HG02759 (cell line): ENCODE measurements at regions not wholly inside any gene's neighbourhood (a gene's known extent, or its start where the extent isn't known, plus 50 kb on each side); places are given as distances from the start of the nearest gene placed in this dataset.

Experiments
- ATAC-seq: cut with Tn5 transposase; IDR thresholded peaks from one replicate; pipeline ENCODE4 v1.9.1; 2021; ENCODE audit warnings: mild to moderate bottlenecking, moderate library complexity; ENCODE audit not compliant: unreplicated experiment

DNA sequence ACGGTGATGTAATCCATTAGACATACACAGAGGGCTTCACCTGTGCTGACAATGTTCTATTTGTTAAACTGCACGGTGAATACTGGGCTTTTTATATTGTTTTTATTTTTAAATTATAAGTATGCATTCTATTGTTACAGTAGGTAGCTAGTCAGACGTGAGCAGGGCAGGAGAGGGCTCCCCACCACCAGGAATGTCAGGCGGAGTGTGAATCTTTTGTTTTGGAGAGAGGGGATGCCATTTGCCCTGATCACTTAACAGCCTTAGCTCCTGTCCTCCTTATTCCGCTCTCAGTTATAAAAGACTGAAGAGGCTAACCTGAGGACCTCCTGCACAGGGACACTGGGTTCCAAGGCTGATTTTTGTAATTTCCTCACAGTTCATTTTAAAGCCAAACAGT, 151.6 kb upstream of the TAPT1 start:
- ATAC-seq: no peak

DNA sequence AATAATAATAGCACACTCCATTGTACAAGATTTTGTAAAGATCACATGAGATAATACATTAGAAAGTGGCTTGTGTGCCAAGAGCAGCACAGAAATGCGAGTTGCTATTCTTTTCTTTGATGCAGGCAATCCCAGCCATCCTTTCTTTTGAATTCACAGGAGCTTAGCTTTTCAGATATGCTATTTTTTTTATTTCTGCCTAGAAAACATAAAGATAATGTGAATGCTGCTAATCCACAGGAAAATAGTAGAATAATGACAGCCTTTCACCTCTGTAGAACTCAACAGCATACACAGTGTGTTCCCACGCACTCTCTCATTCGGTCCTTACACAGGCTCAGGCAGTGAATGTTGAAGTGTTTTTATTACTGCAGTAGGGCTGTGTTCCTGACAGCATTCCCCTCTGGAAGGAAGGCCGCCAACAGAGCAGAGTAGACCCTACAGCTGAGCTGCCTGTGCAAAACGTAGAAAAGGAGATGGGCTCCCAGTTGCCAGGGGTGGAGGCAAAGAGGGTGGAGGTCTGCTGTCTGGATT, 138.8 kb upstream of the TAPT1 start:
- no peak for ATAC-seq

DNA sequence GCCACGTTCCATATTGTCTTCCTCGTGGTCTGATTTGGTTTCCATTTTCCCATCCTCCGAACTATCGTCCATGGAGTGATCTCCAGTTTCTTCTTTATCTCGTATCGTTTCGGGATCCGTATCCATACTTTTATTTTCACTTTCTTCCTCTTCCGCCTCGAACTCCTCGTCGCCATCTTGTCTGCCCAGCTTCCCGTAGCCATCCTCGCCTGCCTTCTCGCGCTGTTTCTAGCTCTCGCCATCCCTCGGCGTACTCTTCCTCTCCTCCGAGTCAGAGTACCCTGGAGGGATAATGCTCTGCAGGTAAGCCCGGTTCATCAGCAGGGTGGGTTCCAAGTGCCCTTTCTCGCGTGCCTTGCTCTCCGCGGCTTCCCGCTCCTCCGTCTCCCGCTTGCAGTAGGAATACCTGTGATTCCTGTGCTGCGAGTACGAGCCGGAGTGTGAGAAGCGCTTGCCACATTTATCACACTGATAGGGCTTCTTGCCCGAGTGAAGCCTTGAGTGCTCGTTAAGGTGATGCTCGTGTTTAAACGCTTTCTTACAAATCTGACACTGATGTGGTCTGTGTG, 134.5 kb upstream of the TAPT1 start:
- no peak for ATAC-seq

DNA sequence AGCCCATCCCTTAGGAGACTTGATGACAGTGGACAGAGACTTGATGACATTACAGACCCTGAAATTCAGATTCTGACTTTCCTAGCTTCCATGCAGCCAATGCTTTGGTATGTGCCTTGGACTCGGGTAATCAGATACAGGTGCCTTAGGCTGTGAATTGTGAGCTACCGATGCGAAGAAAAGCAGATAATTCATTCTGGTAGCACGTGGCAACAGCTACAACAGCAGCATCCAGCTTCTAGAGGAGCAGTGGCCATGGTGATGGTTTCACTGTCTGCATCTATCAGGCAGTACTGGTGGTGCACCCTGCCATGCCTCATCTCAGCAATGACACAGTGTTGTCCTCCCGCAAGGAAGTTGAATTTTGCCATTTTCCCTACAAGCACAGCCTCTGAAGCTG, 126.9 kb upstream of the TAPT1 start:
- ATAC-seq: no peak

DNA sequence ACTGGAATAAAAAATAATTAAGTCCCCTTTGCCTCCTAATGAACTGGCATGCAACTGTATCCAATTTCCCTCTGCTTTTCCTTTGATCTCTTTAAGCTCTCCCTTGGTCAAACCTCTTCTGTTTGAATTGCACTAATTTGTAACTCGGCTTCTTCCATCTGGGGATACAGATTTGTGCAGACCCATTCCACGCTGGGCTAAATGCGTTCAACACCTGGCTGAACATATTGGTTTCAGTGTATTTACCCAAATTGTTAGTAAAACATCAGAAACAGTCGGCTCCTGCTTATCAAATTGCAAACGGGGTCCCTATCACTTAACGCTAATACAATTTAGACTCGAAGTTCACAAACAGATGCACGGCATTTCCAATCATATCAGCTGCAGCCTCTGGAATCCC, 124.9 kb upstream of the TAPT1 start:
- no peak for ATAC-seq

DNA sequence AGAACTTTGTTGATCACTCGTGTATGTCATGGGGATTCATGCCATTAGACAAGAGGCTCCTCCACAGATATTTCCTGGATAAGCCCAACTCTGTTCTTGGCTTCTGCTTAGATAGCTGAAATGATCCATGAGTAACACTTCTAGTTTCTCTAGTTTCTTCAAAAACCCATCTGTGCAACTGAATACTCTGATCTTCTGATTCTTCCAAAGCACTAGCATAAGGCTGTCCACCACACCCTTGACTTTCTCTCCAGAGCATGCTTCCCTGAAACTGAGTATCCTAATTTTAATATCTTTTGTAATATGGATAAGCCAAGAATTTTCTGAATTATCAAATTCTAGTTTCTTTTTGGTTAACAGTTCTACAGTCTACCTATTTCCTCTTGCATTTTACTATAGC, 118.6 kb upstream of the TAPT1 start:
- ATAC-seq: no peak

DNA sequence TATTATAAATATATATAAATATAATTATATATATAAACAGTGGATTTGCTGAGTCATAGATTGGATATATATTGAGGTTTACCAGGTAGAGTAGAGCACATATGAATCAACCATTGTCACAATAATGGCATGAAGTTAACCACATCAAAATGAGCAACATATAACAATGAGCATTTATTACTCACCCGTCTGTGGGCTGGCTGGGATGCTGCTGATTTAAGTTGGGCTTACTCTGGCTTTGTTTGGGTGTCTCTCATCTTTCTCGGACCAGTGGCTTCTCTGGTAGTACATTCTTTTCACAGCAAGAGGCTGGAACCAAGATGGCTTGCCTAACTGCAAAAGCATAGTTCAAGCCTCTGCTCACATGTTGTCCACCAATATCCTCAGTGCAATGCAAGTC, 111.7 kb upstream of the TAPT1 start:
- ATAC-seq: no peak

DNA sequence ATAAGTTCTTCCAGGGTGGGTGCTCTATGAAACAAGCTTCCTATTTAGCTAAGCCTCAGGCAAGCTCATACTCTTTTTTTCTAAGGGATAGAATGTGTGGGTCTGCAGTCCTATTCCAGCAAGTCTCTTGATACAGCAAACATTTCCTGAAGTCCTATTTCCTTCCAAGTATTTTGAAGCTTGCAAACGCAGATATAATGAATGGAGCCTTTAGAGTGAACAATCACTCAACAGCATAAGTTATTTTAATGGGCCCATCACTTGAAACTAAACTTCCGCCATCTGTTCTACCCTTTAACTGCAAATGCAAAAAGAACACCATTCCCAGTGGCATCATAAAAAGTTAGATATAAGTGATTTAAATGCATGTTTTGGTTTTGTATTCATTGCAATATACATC, 108.3 kb upstream of the TAPT1 start:
- ATAC-seq: no peak

DNA sequence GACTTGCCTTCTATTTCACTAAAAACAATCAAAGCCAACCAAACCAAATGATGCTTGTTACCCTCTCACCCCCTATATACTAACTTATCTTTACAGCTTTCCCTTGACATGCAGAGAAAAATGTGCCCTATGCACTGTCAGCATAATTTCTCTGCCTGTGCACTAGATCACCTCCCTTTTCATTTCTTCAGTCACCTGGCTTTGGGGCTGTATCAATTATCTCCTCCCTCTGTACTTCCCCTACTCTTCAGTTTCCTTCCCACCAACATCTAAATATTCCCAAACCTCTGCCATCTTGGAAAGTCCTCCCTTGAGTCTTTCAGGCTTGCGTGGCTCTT, 103.5 kb upstream of the TAPT1 start:
- ATAC-seq: no peak

DNA sequence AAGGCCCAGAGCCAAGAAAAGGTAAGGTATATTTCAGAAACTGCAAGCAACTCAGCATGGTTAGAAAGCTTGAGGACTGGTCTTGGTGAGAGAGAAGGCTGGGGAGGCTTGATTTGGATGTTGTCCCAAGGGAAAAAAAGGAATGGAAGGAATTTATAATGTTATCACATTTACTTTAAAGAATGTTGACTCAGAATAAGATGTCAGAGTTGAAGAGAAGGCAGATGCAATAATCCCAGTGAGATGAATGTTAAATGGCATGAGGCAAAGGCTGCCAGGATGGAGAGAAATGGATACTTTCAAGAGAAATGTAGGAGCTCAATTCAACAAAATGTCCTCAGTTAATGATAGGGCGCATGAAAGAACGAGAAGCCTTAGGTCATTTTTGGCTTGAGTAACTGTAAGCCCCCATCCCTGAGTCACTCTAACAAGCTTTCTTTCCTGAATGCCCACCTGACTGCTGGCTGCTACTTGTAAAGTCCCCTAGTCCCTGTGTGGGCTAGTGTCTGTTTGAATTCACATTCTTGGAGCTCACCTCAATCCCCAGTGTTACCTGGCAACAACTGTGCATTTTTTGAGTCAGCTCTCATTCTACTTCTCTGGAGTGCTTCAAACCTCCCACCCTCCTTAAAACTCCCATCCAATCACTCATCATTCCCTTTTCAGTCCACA, 103.0 kb upstream of the TAPT1 start:
- ATAC-seq: no peak

DNA sequence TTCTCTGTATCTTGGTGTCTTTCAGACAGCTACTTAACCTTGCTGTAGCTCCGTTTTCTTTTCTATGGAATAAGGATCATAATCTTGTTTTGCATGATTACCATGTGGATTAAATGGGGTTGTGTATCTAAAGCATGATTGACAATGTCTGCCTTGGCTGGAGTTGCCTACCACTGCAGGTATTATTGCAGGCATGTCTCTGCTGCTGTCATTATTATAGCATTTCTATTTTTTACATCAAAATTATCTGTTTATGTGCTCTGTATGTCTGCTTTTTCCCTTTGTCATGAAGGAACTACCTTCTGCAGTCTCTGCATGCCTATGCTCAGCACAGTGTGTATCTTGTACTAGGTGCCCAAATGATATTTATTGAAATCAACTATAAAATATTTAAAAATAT, 95.9 kb upstream of the TAPT1 start:
- ATAC-seq: no peak

DNA sequence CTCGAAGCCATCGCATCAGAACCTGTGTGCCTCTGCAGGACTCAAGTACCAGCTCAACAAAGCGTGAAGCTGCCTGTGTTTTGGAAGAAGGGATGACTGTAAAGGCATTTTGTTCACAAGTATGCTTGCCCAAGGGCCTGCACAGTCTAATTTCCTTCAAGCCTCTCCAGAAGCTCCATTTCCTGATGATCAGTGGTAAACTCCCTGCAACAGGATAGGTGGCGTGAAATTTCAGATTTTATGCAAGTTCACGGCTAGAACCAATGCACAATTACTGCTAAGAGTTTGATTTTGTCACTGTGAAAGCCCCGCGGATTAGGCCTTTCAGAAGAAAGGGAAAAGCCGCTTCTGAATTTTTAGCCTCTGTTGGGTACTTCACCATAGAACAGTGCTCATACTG, 89.2 kb upstream of the TAPT1 start:
- ATAC-seq: no peak

DNA sequence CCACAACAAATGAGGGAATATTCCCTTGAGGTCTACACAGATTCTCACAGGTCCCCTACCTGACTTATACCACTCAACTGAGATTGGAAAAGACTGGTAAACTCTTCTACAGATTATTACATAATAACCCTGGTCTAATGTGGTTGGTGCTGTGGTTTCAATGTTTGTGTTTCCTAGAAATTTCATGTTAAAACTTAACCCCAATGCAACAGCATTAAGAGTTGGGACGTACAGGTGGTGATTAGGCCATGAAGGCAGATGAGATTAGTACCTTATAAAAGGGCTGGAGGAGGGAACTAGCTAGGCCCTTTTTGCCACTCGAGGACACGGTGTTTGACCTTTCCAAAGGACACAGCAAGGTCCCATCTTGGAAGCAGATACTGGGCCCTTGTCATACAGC, 84.3 kb upstream of the TAPT1 start:
- no peak for ATAC-seq

DNA sequence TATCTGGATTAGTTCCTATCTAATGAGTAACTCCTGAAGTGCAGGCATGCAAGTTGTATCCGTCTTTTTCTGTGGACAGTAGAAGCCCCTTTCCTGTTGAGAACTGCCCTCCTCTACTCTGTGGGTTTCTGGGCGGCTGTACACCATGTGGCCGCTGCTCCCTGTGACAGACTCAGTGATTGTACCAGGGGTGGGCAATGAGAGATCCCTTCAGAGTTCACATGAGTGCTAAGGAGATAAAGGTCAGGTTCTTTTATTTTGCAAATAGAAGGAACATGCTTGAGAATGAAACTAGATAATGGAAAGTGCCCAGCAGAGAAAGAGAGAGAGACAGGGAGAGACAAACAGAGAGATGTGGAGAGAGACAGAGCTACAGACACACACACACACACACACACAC, 76.4 kb upstream of the TAPT1 start:
- no peak for ATAC-seq

DNA sequence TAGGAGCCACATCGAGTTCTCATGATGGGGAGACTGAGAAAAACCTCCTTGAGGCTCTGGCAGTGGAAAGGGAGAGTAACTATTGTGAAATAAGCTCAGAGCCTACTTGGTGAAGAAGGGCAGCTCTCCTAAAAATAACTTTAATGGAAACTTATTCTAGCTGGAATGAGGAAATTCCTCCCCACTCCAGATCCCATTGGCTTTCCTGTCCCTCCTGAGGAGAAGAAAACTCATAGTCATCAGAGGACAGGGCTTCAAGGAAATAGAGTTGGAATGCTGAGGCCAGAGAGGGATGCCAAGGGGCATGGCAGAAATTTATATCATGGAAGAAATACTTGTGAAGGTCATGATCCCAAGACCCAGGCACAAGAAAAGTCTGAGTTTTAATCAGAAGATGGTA, 70.7 kb upstream of the TAPT1 start:
- no peak for ATAC-seq

DNA sequence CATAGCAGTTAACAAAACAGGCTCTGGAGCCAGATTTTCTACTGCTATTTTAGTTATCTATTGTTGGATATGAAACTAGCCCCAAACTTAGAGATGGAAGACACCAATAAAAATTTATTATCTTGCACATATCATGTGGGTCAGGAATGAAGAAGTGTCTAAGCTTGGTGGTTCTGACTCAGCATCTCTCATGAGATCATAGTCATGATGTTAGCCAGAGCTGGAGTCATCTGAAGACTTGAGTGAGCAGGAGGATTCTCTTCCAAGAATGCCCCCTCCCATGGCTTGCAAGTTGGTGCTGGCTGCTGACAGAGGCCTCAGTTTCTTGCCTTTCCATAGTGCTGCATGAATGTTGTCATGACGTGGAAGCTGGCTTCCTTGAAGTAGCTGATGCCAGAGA, 68.2 kb upstream of the TAPT1 start:
- ATAC-seq: no peak

DNA sequence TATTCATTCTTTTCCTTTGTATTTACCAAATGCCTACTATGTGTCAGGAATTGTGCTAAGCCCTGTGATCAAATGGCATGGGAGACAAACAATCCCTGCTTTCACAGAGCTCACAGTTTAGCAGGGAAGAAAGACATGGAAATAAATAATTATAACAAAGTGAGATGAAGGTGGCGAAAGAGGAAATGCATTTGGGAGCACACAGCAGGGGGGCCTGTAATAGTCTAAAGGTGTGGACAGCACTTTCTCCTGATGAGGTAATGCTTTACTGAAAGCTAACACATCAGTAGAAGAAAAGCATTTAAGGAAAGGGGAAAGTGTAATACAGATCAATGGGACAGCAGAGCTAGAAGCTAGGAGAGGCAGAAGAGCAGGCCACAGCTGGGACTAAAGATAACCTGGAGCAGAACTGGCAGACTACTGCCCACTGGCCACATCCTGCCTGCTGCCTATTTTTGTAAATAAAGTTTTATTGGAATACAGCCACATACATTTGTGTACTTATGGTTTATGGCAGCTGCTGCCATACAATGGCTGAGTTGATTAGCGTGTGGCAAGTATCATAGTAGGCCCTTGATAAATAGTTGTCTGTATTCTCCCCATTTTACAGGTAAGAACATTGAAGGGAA, 67.1 kb upstream of the TAPT1 start:
- no peak for ATAC-seq

DNA sequence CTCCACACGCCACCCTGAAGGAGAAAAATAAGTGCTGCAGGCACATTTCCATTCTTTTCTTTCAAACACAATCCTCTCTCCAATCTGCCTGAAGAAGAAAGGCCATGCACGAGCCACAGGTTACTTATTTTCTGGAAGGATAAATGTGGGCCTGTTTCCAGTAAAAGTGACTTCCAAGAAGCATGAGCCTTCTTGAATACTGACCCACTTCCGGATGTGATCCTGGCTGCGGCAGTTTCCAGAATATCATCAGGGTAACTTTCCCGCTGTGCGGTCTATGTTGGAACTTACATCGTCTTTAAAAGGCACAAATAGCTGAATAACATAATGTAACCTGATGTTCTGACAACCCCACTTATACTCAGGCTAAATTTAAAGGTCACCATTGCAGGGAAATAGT, 66.3 kb upstream of the TAPT1 start:
- no peak for ATAC-seq

DNA sequence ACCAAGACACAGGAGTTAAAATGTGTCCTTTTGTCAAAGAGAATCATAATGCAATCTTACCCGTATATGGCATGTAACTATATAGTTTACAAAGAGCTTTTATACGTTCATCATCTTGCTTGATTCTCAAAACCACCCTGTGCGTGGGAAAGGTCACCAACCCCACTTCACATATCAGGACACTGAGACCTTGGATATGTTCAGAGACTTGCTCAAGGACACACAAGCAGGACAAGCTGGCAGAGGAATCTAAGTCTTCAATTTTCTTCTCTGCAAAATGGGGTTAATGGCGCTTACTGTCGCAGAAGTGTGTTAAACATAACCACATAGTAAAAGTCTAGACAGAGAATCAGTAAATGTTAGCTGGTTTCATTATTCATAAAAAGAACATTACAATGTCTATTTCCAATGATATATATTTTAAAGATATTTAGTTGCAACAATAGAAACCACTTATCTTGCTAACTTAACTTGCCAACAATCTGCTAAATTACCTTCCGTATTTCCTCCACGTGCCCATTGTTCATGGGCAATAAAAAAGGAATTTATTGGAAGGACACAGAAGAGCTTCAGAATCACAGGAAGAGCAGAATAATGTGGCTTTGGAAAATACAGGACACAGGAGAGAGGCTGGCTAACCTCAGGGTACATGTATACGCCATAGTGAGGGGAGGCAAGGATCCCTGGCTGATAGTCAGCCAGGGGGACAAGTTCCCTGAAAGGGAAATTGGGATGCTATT, 64.6 kb upstream of the TAPT1 start:
- no peak for ATAC-seq

DNA sequence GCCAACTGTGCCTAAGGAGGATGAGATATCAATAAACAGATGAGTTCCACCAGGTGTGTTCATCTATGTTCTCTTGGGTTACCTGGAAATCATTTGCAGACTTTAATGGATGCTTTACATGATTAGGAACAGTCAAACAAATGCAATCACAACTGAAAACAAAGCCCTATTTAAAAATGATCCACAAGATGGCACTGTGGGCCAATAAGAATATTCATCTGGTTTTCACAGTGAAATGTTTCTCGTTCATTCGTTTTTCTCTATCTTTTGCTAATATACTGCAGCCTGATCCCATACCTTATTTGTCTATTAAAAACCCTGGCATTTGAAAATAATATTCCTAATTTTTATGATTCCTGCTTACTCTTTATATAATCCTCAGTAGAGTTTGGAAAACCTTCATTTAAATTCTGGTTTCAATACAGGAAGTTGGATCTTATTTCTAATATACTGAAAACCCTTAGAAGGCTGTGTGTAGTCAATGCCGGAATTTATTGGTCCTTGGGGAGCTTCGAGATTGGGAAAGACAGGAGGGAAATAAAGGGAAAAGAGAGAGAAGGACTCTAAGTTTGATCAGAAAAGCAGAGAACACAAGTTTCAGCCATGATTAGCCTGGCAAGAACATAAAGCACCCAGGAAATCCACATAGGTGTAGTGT, 63.8 kb upstream of the TAPT1 start:
- no peak for ATAC-seq

DNA sequence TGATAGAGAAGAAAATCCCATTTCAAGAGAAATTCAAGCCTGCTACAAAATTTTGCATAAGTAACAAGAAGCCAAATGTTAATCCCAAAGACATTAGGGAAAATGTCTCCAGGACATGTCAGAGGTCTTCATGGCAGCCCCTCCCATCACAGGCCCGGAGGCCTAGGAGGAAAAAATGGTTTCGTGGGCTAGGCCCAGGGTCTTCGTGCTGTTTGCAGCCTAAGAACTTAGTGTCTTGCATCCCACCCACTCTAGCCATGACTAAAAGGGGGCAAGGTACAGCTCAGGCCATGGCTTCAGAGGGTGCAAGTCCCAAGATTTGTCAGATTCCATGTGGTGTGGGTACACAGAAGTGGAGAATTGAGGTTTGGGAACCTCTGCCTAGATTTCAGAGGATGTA, 57.8 kb upstream of the TAPT1 start:
- no peak for ATAC-seq
